COR-L47 (cell line): ENCODE measurements at regions not wholly inside any gene's neighbourhood (a gene's known extent, or its start where the extent isn't known, plus 50 kb on each side); places are given as distances from the start of the nearest gene placed in this dataset.

ENCODE experiments used
- DNase-seq: peaks from one replicate; lab custom pipeline; 2025; lab: John Stamatoyannopoulos, UW

GRCh38 chr3:68162644-68163043 lies 508.2 kb upstream of the SUCLG2 start:
- DNase-seq, result no peak

- peak; percentile 10 for DNase-seq
These were observed 496.9 kb upstream of the SUCLG2 start for GRCh38 chr3:68151359-68151758.

- no peak for DNase-seq
These were observed 494.0 kb upstream of the SUCLG2 start for GRCh38 chr3:68148447-68148846.

- DNase-seq, result no peak
These were observed 488.0 kb upstream of the SUCLG2 start for GRCh38 chr3:68142441-68142840.

- no peak for DNase-seq
These were observed 485.5 kb upstream of the SUCLG2 start for GRCh38 chr3:68139897-68140296.

- no peak for DNase-seq
These were observed 482.0 kb upstream of the SUCLG2 start for GRCh38 chr3:68136411-68136810.

GRCh38 chr3:68135067-68135466 lies 480.7 kb upstream of the SUCLG2 start:
- peak; percentile 26 for DNase-seq

GRCh38 chr3:68129065-68129464 lies 474.7 kb upstream of the SUCLG2 start:
- no peak for DNase-seq

- DNase-seq, result no peak
These were observed 468.8 kb upstream of the SUCLG2 start for GRCh38 chr3:68123231-68123630.

GRCh38 chr3:68121287-68121686 lies 466.9 kb upstream of the SUCLG2 start:
- no peak for DNase-seq

GRCh38 chr3:68116580-68116979 lies 462.2 kb upstream of the SUCLG2 start:
- DNase-seq, result no peak

- DNase-seq, result no peak
These were observed 449.4 kb upstream of the SUCLG2 start for GRCh38 chr3:68103811-68104210.

GRCh38 chr3:68090571-68090970 lies 436.2 kb upstream of the SUCLG2 start:
- no peak for DNase-seq

GRCh38 chr3:68089572-68090011 lies 435.2 kb upstream of the SUCLG2 start:
- no peak for DNase-seq

GRCh38 chr3:68088636-68089035 lies 434.2 kb upstream of the SUCLG2 start:
- no peak for DNase-seq

GRCh38 chr3:68088216-68088615 lies 433.8 kb upstream of the SUCLG2 start:
- no peak for DNase-seq

GRCh38 chr3:68072062-68072461 lies 417.6 kb upstream of the SUCLG2 start:
- no peak for DNase-seq

GRCh38 chr3:68070186-68070585 lies 415.8 kb upstream of the SUCLG2 start:
- DNase-seq, result no peak

GRCh38 chr3:68067314-68067713 lies 412.9 kb upstream of the SUCLG2 start:
- DNase-seq, result no peak

GRCh38 chr3:68062926-68063325 lies 408.5 kb upstream of the SUCLG2 start:
- no peak for DNase-seq

- DNase-seq, result no peak
These were observed 406.5 kb upstream of the SUCLG2 start for GRCh38 chr3:68060910-68061309.

- no peak for DNase-seq
These were observed 405.8 kb upstream of the SUCLG2 start for GRCh38 chr3:68060191-68060590.

GRCh38 chr3:68059628-68060152 lies 405.3 kb upstream of the SUCLG2 start:
- peak; percentile 13 for DNase-seq

- no peak for DNase-seq
These were observed 403.4 kb upstream of the SUCLG2 start for GRCh38 chr3:68057637-68058320.
